Stimulated activated CD4-positive, alpha-beta T cell treated with anti-CD3 and anti-CD28 coated beads, Interleukin-4, amount 100 ng/mL, for 24 hours (primary cell): ENCODE measurements at regions not wholly inside any gene's neighbourhood (a gene's known extent, or its start where the extent isn't known, plus 50 kb on each side); places are given as distances from the start of the nearest gene placed in this dataset.
A peak's percentile ranks its signal among the peaks of the same experiment; 100 is the strongest.
"Not testable (repeated sequence)": the region's sequence is repeated elsewhere in the genome, so short reads cannot be mapped to it uniquely, and the experiment has no call there.

Experiments used
- DNase-seq: peaks from one replicate; pipeline ENCODE4 v3.0.0-alpha.2; 2020

GRCh38 chr20:17872959-17873358 lies 95.6 kb downstream of the SNX5 start:
- no peak for DNase-seq

- DNase-seq: no peak
These were observed 96.2 kb downstream of the SNX5 start for GRCh38 chr20:17872434-17872833.

- DNase-seq: no peak
These were observed 96.7 kb downstream of the SNX5 start for GRCh38 chr20:17871886-17872285.

GRCh38 chr20:17871181-17871580 lies 97.4 kb downstream of the SNX5 start:
- no peak for DNase-seq

- no peak for DNase-seq
These were observed 98.4 kb downstream of the SNX5 start for GRCh38 chr20:17870086-17870740.

GRCh38 chr20:17869295-17869994 lies 99.1 kb downstream of the SNX5 start:
- DNase-seq: no peak

GRCh38 chr20:17868700-17869231 lies 99.8 kb downstream of the SNX5 start:
- DNase-seq: no peak

- DNase-seq: no peak
These were observed 100.4 kb downstream of the SNX5 start for GRCh38 chr20:17868151-17868550.

- no peak for DNase-seq
These were observed 101.3 kb downstream of the SNX5 start for GRCh38 chr20:17867131-17867925.

- DNase-seq: no peak
These were observed 102.2 kb downstream of the SNX5 start for GRCh38 chr20:17866234-17867001.

- DNase-seq: no peak
These were observed 104.9 kb downstream of the SNX5 start for GRCh38 chr20:17863577-17864292.

- DNase-seq: no peak
These were observed 105.4 kb downstream of the SNX5 start for GRCh38 chr20:17863209-17863576.

- no peak for DNase-seq
These were observed 106.4 kb downstream of the SNX5 start for GRCh38 chr20:17862171-17862570.

- DNase-seq: not testable (repeated sequence)
These were observed 107.0 kb downstream of the SNX5 start for GRCh38 chr20:17861620-17862019.

GRCh38 chr20:17860301-17861197 lies 108.0 kb downstream of the SNX5 start:
- no peak for DNase-seq

- DNase-seq: peak; percentile 10
These were observed 108.9 kb downstream of the SNX5 start for GRCh38 chr20:17859616-17860232.

GRCh38 chr20:17859002-17859615 lies 109.5 kb downstream of the SNX5 start:
- DNase-seq: no peak

GRCh38 chr20:17858450-17859001 lies 110.1 kb downstream of the SNX5 start:
- no peak for DNase-seq

GRCh38 chr20:17857639-17858449 lies 110.8 kb downstream of the SNX5 start:
- no peak for DNase-seq
